GM23248 (cell line): ENCODE measurements at regions not wholly inside any gene's neighbourhood (a gene's known extent, or its start where the extent isn't known, plus 50 kb on each side); places are given as distances from the start of the nearest gene placed in this dataset.
"Not testable (repeated sequence)": the region's sequence is repeated elsewhere in the genome, so short reads cannot be mapped to it uniquely, and the experiment has no call there.

Experiments used
- DNase-seq: peaks from one replicate; pipeline ENCODE4 v3.0.0-alpha.2; 2015
- H2AFZ ChIP-seq: fragments of 200-600 bp; sonication (generic); 2 replicates; pipeline ENCODE4 v1.6.1; 2016; ENCODE audit warnings: antibody characterized with exemption
- H3F3A ChIP-seq: fragments of 200-600 bp; sonication (generic); 2 replicates; pipeline ENCODE4 v1.6.1; 2016; ENCODE audit warnings: mild to moderate bottlenecking, antibody characterized with exemption, mixed run types; ENCODE audit not compliant: insufficient read depth
- H3K27ac ChIP-seq: fragments of 200-600 bp; sonication (generic); 2 replicates; pipeline ENCODE4 v1.5.1; 2016; ENCODE audit warnings: mild to moderate bottlenecking
- H3K27me3 ChIP-seq: fragments of 200-600 bp; sonication (generic); replicated peaks from 2 replicates; pipeline ENCODE4 v1.6.1; 2016; ENCODE audit warnings: mild to moderate bottlenecking; ENCODE audit not compliant: insufficient read depth
- H3K36me3 ChIP-seq: fragments of 200-600 bp; sonication (generic); 2 replicates; pipeline ENCODE4 v1.6.1; 2016; ENCODE audit warnings: low read depth, mild to moderate bottlenecking
- H3K4me1 ChIP-seq: fragments of 200-600 bp; sonication (generic); 2 replicates; pipeline ENCODE4 v1.6.1; 2016; ENCODE audit warnings: mild to moderate bottlenecking; ENCODE audit not compliant: insufficient read depth
- H3K4me2 ChIP-seq: fragments of 200-600 bp; sonication (generic); one replicate; pipeline ENCODE4 v1.6.1; 2016; ENCODE audit warnings: mild to moderate bottlenecking; ENCODE audit not compliant: unreplicated experiment
- H3K4me3 ChIP-seq: fragments of 200-600 bp; sonication (generic); 2 replicates; pipeline ENCODE4 v1.5.1; 2016; ENCODE audit warnings: mild to moderate bottlenecking
- H3K79me2 ChIP-seq: fragments of 200-600 bp; sonication (generic); 2 replicates; pipeline ENCODE4 v1.6.1; 2016; ENCODE audit warnings: mild to moderate bottlenecking; ENCODE audit not compliant: insufficient read depth
- H3K9ac ChIP-seq: fragments of 200-600 bp; sonication (generic); 2 replicates; pipeline ENCODE4 v1.6.1; 2016; ENCODE audit warnings: mild to moderate bottlenecking
- H3K9me2 ChIP-seq: fragments of 200-600 bp; sonication (generic); 2 replicates; pipeline ENCODE4 v1.6.1; 2016; ENCODE audit warnings: mixed run types, mild to moderate bottlenecking, moderate library complexity; ENCODE audit not compliant: insufficient read depth
- H3K9me3 ChIP-seq: fragments of 200-600 bp; sonication (generic); one replicate; pipeline ENCODE4 v1.6.1; 2017; ENCODE audit warnings: low read depth
- H4K20me1 ChIP-seq: fragments of 200-600 bp; sonication (generic); 2 replicates; pipeline ENCODE4 v1.6.0; 2016; ENCODE audit not compliant: insufficient read depth
- EZH2 ChIP-seq: fragments of 200-600 bp; sonication (generic); IDR thresholded peaks from 2 replicates; pipeline ENCODE4 v1.6.1; 2018; ENCODE audit warnings: antibody characterized with exemption, mild to moderate bottlenecking; ENCODE audit not compliant: insufficient read depth, poor library complexity, severe bottlenecking
- EZH2phosphoT487 ChIP-seq: fragments of 200-600 bp; sonication (generic); IDR thresholded peaks from 2 replicates; pipeline ENCODE4 v1.6.1; 2018; ENCODE audit warnings: antibody characterized with exemption, moderate library complexity, mild to moderate bottlenecking, low read depth; ENCODE audit not compliant: insufficient read depth
- WGBS, 2 experiments: methylation state at CpG; one replicate each; pipeline ENCODE4 v1.1.6; 2015 to 2017; ENCODE audit warnings: low lambda C conversion rate in 2 of 2, low coverage in 1 of 2; ENCODE audit errors: missing lambda C conversion rate in 2 of 2; 5-methylcytosine and 5-hydroxymethylcytosine counted together
- in situ Hi-C: fragments of 300-500 bp; cut with MboI; formaldehyde crosslinking; loops from 2 replicates; pipeline ENCODE4 v1.15.0; 2020

- H2AFZ ChIP-seq, H3K4me3 ChIP-seq, H3K9me3 ChIP-seq, H3K4me2 ChIP-seq, H3K79me2 ChIP-seq, DNase-seq, H3K9ac ChIP-seq, H4K20me1 ChIP-seq, in situ Hi-C loops, H3K36me3 ChIP-seq, H3K27ac ChIP-seq, H3K4me1 ChIP-seq, H3F3A ChIP-seq, H3K27me3 ChIP-seq, H3K9me2 ChIP-seq: not testable (repeated sequence)
- 76 to 96% methylated on average over 3 of the region's 3 CpGs for WGBS, 2 experiments
These were observed 57.3 kb upstream of the HS3ST3A1 start for GRCh38 chr17:13659051-13659450.

GRCh38 chr17:13665872-13666635 lies 64.3 kb upstream of the HS3ST3A1 start:
- no peaks in the 10 kb centered on the region for H4K20me1 ChIP-seq
- H2AFZ ChIP-seq = no peak overlapping the region
- H3K27ac ChIP-seq = no peak overlapping the region
- no peaks in the 10 kb centered on the region for H3K36me3 ChIP-seq
- no peaks in the 10 kb centered on the region for H3K4me1 ChIP-seq
- H3K4me2 ChIP-seq = no peak overlapping the region
- no peaks in the 10 kb centered on the region for H3K9me2 ChIP-seq
- 82 to 86% methylated on average over 21 of the region's 21 CpGs for WGBS, 2 experiments
- in situ Hi-C loops = no loop called here
- no peaks in the 10 kb centered on the region for H3K27me3 ChIP-seq
- no peaks in the 10 kb centered on the region for H3K9me3 ChIP-seq
- no peaks in the 10 kb centered on the region for H3F3A ChIP-seq
- TF ChIP-seq EZH2phosphoT487 = no peak
- TF ChIP-seq EZH2 = no peak
- no peak for DNase-seq
- no peak overlapping the region for H3K9ac ChIP-seq
- H3K4me3 ChIP-seq = no peak overlapping the region
- no peaks in the 10 kb centered on the region for H3K79me2 ChIP-seq

- DNase-seq = peak; percentile 3
- Histone ChIP-seq H4K20me1 (no peaks in the 10 kb centered on the region), H3K9me3 (no peaks in the 10 kb centered on the region), H3F3A (no peaks in the 10 kb centered on the region), H3K9me2 (no peaks in the 10 kb centered on the region), H3K4me3 (no peak overlapping the region), H3K27ac (no peak overlapping the region), H3K9ac (no peak overlapping the region), H3K36me3 (no peaks in the 10 kb centered on the region), H3K4me2 (no peak overlapping the region), H3K4me1 (no peaks in the 10 kb centered on the region), H2AFZ (peak overlapping the region; percentile 41; the same call in 1 of the 2 replicates), H3K79me2 (no peaks in the 10 kb centered on the region), H3K27me3 (no peaks in the 10 kb centered on the region)
- TF ChIP-seq EZH2phosphoT487 = no peak
- no peak for TF ChIP-seq EZH2
- WGBS, 2 experiments = 31 to 43% methylated on average over 3 of the region's 3 CpGs
- in situ Hi-C loops = no loop called here
These were observed 69.6 kb upstream of the HS3ST3A1 start for GRCh38 chr17:13671341-13671740.

- in situ Hi-C loops = no loop called here
- Histone ChIP-seq H3K9me3 (no peaks in the 10 kb centered on the region), H3K4me3 (no peak overlapping the region), H2AFZ (peak overlapping the region; percentile 7; the same call in 1 of the 2 replicates), H3K36me3 (no peaks in the 10 kb centered on the region), H3K9me2 (no peaks in the 10 kb centered on the region), H3K27ac (no peak overlapping the region), H4K20me1 (no peaks in the 10 kb centered on the region), H3K9ac (no peak overlapping the region), H3K79me2 (no peaks in the 10 kb centered on the region), H3K27me3 (no peaks in the 10 kb centered on the region), H3K4me1 (no peaks in the 10 kb centered on the region), H3K4me2 (no peak overlapping the region), H3F3A (no peaks in the 10 kb centered on the region)
- no peak for TF ChIP-seq EZH2
- TF ChIP-seq EZH2phosphoT487 = no peak
- WGBS, 2 experiments = 83 to 89% methylated on average over 8 of the region's 8 CpGs
- DNase-seq = peak; percentile 40
These were observed 70.0 kb upstream of the HS3ST3A1 start for GRCh38 chr17:13671771-13672170.

DNA sequence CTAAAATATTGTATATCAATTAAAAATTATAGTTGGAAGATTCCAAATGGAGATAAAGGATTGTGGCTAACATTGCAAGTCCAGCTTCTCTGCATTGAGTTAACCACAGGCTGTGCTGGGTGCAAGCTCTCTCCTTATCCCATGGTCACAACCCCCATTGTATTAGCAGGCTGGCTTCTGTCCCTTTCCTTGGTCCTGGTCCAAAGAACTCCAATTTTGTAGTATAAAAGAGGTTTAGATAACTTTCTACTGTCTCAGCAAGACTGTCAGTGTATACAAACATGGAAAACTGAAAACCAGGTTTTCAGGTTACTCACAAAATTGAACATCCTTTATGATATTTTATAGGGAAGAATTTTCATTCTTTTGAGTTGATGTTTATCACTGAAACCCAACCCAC lies 76.6 kb upstream of the HS3ST3A1 start:
- Histone ChIP-seq H3K9me2 (no peaks in the 10 kb centered on the region; the same call in 1 of the 2 replicates), H3K36me3 (no peaks in the 10 kb centered on the region), H2AFZ (no peak overlapping the region), H4K20me1 (no peaks in the 10 kb centered on the region), H3K4me2 (no peak overlapping the region), H3K9me3 (no peaks in the 10 kb centered on the region), H3F3A (no peaks in the 10 kb centered on the region), H3K4me1 (no peaks in the 10 kb centered on the region), H3K27me3 (no peaks in the 10 kb centered on the region), H3K79me2 (no peaks in the 10 kb centered on the region), H3K27ac (no peak overlapping the region), H3K9ac (no peak overlapping the region), H3K4me3 (no peak overlapping the region)
- DNase-seq = no peak
- in situ Hi-C loops = no loop called here
- TF ChIP-seq EZH2phosphoT487 (no peak), EZH2 (no peak)
